Smooth muscle cell (in vitro differentiated cells): ENCODE measurements at regions not wholly inside any gene's neighbourhood (a gene's known extent, or its start where the extent isn't known, plus 50 kb on each side); places are given as distances from the start of the nearest gene placed in this dataset.

ENCODE experiments used
- DNase-seq: peaks from one replicate; lab custom pipeline; 2025; ENCODE audit not compliant: unreplicated experiment; lab: John Stamatoyannopoulos, UW
- H2AFZ ChIP-seq: fragments of 200-600 bp; sonication (generic); 2 replicates; pipeline ENCODE4 v1.6.0; 2016; ENCODE audit warnings: antibody characterized with exemption, low read depth, mild to moderate bottlenecking
- H3F3A ChIP-seq: fragments of 200-600 bp; sonication (generic); 2 replicates; pipeline ENCODE4 v1.6.0; 2017; ENCODE audit warnings: antibody characterized with exemption, low read depth
- H3K27ac ChIP-seq: fragments of 200-600 bp; sonication (generic); 2 replicates; pipeline ENCODE4 v1.5.1; 2016; ENCODE audit warnings: low read depth, mild to moderate bottlenecking
- H3K27me3 ChIP-seq: fragments of 200-600 bp; sonication (generic); 2 replicates; pipeline ENCODE4 v1.6.1; 2016; ENCODE audit warnings: low read depth, mild to moderate bottlenecking
- H3K36me3 ChIP-seq: fragments of 200-600 bp; sonication (generic); 2 replicates; pipeline ENCODE4 v1.5.1; 2016; ENCODE audit warnings: low read depth
- H3K4me1 ChIP-seq: fragments of 200-600 bp; sonication (generic); 2 replicates; pipeline ENCODE4 v1.5.1; 2016; ENCODE audit warnings: low read depth
- H3K4me2 ChIP-seq: fragments of 200-600 bp; sonication (generic); 2 replicates; pipeline ENCODE4 v1.6.0; 2016; ENCODE audit warnings: mild to moderate bottlenecking
- H3K4me3 ChIP-seq: fragments of 200-600 bp; sonication (generic); 2 replicates; pipeline ENCODE4 v1.5.1; 2016; ENCODE audit warnings: mild to moderate bottlenecking
- H3K79me2 ChIP-seq: fragments of 200-600 bp; sonication (generic); 2 replicates; pipeline ENCODE4 v1.6.0; 2016; ENCODE audit warnings: low read depth, mild to moderate bottlenecking
- H3K9ac ChIP-seq: fragments of 200-600 bp; sonication (generic); 2 replicates; pipeline ENCODE4 v1.6.0; 2016; ENCODE audit warnings: low read depth
- H3K9me3 ChIP-seq: fragments of 200-600 bp; sonication (generic); replicated peaks from 2 replicates; pipeline ENCODE4 v1.5.1; 2016; ENCODE audit warnings: low read depth
- H4K20me1 ChIP-seq: fragments of 200-600 bp; sonication (generic); 2 replicates; pipeline ENCODE4 v1.6.0; 2016; ENCODE audit warnings: low read depth
- WGBS: methylation state at CpG from one replicate; pipeline ENCODE4 v1.1.7; 2016; ENCODE audit warnings: low lambda C conversion rate; 5-methylcytosine and 5-hydroxymethylcytosine counted together
- TF ChIP-seq, protein P1 (sequence below): fragments of 200-600 bp; sonication (generic); IDR thresholded peaks from 2 replicates; pipeline ENCODE4 v1.5.1; 2017; ENCODE audit warnings: borderline replicate concordance, mild to moderate bottlenecking, antibody characterized with exemption; ENCODE audit not compliant: insufficient read depth, poor library complexity, severe bottlenecking

DNA sequence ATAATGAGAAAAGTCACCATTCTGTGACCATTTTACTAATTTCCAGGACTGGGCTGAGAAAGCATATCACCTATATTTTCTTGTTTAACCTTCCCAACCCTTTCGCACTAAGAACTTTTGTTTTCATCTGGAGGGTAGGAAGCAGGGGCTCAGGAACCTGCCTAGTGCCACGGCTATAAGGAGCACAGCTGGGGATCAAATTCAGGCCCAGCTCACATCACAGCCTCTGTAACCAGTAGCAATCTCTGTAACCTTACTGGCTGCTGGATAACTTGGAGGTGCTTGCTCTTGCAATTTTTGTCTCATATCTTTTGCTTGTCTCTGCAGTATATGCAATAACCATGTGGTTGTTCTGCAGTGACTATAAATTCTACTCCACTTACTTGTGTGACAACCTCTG is 62.0 kb downstream of the PABIR2 start:
- Histone ChIP-seq H3K36me3 (no peaks in the 10 kb centered on the region), H3K4me3 (no peak overlapping the region), H3F3A (peaks cover 3% of the 10 kb centered on the region), H3K9me3 (no peaks in the 10 kb centered on the region), H3K4me2 (no peak overlapping the region), H3K27me3 (no peaks in the 10 kb centered on the region), H3K9ac (no peak overlapping the region), H3K79me2 (no peaks in the 10 kb centered on the region), H4K20me1 (no peaks in the 10 kb centered on the region), H2AFZ (no peak overlapping the region), H3K4me1 (peaks cover 13% of the 10 kb centered on the region), H3K27ac (no peak overlapping the region)
- no peak for DNase-seq
- 49% methylated on average over 2 of the region's 2 CpGs for WGBS
- TF ChIP-seq, protein P1, sequence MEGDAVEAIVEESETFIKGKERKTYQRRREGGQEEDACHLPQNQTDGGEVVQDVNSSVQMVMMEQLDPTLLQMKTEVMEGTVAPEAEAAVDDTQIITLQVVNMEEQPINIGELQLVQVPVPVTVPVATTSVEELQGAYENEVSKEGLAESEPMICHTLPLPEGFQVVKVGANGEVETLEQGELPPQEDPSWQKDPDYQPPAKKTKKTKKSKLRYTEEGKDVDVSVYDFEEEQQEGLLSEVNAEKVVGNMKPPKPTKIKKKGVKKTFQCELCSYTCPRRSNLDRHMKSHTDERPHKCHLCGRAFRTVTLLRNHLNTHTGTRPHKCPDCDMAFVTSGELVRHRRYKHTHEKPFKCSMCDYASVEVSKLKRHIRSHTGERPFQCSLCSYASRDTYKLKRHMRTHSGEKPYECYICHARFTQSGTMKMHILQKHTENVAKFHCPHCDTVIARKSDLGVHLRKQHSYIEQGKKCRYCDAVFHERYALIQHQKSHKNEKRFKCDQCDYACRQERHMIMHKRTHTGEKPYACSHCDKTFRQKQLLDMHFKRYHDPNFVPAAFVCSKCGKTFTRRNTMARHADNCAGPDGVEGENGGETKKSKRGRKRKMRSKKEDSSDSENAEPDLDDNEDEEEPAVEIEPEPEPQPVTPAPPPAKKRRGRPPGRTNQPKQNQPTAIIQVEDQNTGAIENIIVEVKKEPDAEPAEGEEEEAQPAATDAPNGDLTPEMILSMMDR: no peak

DNA sequence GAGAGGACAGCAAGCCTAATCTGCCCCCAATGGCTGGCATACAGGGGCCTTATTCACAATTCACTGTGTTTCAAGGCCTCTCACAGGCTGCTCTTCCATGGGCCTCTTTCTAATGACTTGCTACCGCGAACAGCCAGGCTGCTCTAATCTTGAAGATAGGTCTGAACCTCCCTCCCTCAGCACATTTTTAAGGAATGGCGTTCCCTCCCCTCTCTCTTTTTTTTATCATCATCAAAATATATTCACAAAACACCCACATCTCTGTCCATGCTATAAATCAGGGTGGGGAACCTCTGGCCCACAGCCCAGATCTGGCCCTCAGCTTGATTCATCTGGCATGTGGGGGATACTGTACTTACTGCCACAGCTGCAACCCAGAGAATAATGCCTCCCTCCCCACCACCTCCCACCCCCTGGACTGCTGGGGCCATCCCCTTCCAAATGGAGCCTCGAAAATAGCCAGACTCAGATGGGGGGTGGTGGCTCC is 62.5 kb downstream of the PABIR2 start:
- Histone ChIP-seq H3K4me1 (peaks cover 13% of the 10 kb centered on the region), H3K9me3 (no peaks in the 10 kb centered on the region), H3K4me3 (no peak overlapping the region), H3K4me2 (peak overlapping the region; percentile 12), H3K36me3 (no peaks in the 10 kb centered on the region), H3K27ac (peak overlapping the region; percentile 57), H3K79me2 (no peaks in the 10 kb centered on the region), H4K20me1 (no peaks in the 10 kb centered on the region), H3K9ac (no peak overlapping the region), H2AFZ (no peak overlapping the region), H3F3A (peaks cover 3% of the 10 kb centered on the region), H3K27me3 (no peaks in the 10 kb centered on the region)
- TF ChIP-seq, protein P1: no peak
- no peak for DNase-seq
- 33% methylated on average over 4 of the region's 4 CpGs for WGBS

DNA sequence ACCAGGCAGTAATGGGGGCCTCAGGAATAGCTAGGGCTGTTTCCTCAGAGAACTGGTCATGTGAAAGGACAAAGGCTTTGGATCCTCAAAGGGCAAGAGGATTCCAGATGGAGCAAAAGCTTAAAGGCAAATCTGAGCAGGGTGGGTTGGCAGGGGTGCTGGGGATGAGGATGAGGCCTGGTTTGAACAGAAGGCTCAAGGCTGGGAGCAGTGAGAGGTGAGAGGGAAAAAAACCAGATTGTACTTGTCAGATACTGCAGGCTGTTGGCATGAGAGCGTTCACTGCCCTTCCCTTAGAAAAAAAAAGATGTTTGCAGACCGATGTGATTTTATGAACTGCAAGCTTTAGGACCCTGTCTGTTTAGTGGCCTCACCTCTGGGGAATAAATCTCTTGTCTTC is 63.4 kb downstream of the PABIR2 start:
- TF ChIP-seq, protein P1: no peak
- WGBS: 40% methylated on average over 2 of the region's 2 CpGs
- Histone ChIP-seq H3K4me3 (no peak overlapping the region), H3K9ac (no peak overlapping the region), H3K27me3 (no peaks in the 10 kb centered on the region), H4K20me1 (no peaks in the 10 kb centered on the region), H3K9me3 (no peaks in the 10 kb centered on the region), H3F3A (peaks cover 3% of the 10 kb centered on the region), H3K4me2 (peak overlapping the region; percentile 22), H3K4me1 (peaks cover 13% of the 10 kb centered on the region), H3K27ac (peak overlapping the region; percentile 57), H2AFZ (no peak overlapping the region), H3K36me3 (no peaks in the 10 kb centered on the region), H3K79me2 (no peaks in the 10 kb centered on the region)
- DNase-seq: no peak

DNA sequence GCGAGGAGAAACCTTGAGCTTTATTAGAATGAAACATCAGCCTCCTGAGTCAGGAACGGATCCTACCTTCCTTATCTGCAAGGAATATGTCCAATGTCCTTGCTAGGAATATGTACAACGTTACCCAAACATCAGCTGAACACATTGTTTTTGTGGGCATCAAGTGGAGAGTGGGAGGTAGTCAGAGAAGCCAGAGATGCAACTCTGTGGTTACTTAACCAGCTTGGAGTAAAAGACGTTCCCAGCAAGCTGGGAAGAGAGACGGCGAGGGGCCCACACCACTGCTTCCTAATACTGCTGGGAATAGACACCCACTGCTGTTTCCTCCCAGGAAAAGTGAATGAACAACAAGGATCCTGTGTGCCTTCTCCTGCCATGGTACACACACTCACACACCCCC is 64.3 kb downstream of the PABIR2 start:
- peak overlapping the region; percentile 57 for H3K27ac ChIP-seq

More for the DNA sequence above, 64.3 kb downstream of the PABIR2 start:
- Histone ChIP-seq H2AFZ (no peak overlapping the region), H3K9me3 (no peaks in the 10 kb centered on the region), H3F3A (no peaks in the 10 kb centered on the region), H3K27me3 (no peaks in the 10 kb centered on the region), H3K9ac (no peak overlapping the region), H4K20me1 (no peaks in the 10 kb centered on the region), H3K4me3 (no peak overlapping the region), H3K4me1 (peaks cover 13% of the 10 kb centered on the region), H3K36me3 (no peaks in the 10 kb centered on the region), H3K4me2 (no peak overlapping the region), H3K79me2 (no peaks in the 10 kb centered on the region)
- 39% methylated on average over 6 of the region's 6 CpGs for WGBS
- no peak for DNase-seq
- TF ChIP-seq, protein P1: no peak
